Hepatocyte (in vitro differentiated cells): ENCODE measurements at regions not wholly inside any gene's neighbourhood (a gene's known extent, or its start where the extent isn't known, plus 50 kb on each side); places are given as distances from the start of the nearest gene placed in this dataset.

Experiments used
- CTCF ChIP-seq: fragments of 200-600 bp; sonication (generic); IDR thresholded peaks from 2 replicates; pipeline ENCODE4 v1.5.1; 2016; ENCODE audit warnings: antibody characterized with exemption, mild to moderate bottlenecking; ENCODE audit not compliant: poor library complexity
- EZH2 ChIP-seq: fragments of 200-600 bp; sonication (generic); IDR thresholded peaks from 2 replicates; pipeline ENCODE4 v1.6.1; 2016; ENCODE audit warnings: antibody characterized with exemption, mild to moderate bottlenecking, borderline replicate concordance

- TF ChIP-seq CTCF (no peak), EZH2 (no peak)
Observed at GRCh38 chr7:131898418-131898817, 342.0 kb upstream of the PODXL start.
